AG10803 (cell line): ENCODE measurements at regions not wholly inside any gene's neighbourhood (a gene's known extent, or its start where the extent isn't known, plus 50 kb on each side); places are given as distances from the start of the nearest gene placed in this dataset.

Source experiments
- DNase-seq: peaks from one replicate; pipeline ENCODE4 v3.0.0; 2010; ENCODE audit warnings: low read depth
- H3K4me3 ChIP-seq: 2 replicates; pipeline ENCODE4 v1.5.1; 2011; ENCODE audit warnings: mild to moderate bottlenecking, low read length, control low read depth
- TF ChIP-seq, protein P1 (sequence below): conservative IDR thresholded peaks from 2 replicates; pipeline ENCODE4 v1.5.1; 2011; ENCODE audit warnings: mild to moderate bottlenecking, low read length, control low read depth, inconsistent platforms

DNA sequence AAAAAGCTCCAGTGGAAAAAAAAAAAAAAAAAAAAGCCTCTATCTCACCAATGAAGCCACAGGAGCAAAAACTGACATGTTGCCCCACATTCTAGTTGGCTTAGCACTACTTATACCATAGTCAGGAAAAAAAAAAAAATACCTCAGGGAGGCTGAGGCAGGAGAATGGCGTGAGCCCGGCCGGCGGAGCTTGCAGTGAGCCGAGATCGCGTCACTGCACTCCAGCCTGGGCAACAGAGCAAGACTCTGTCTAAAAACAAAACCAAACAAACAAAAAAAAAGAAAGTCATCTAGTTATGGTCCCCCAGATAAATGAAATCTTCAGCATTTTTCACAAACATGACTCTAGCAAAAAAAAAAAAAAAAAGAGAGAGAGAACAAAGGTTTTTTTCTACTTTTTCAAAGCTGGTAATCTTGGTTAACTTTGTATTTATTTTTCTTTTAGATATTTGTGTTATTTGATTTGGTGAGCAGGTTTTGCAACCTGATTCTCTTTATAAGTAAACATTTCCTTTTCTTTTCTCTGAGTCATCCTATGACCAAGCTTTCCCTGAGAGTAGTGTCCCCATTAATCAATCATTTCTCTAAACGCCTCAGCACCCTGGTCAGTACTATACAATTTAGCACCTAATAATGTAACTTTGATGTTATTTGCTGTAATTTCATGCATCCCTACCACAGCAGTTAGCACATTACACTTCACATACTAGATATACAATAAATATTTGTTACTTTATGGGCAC lies 273.7 kb upstream of the PIK3C3 start:
- no peak overlapping the region for H3K4me3 ChIP-seq
- TF ChIP-seq, protein P1, sequence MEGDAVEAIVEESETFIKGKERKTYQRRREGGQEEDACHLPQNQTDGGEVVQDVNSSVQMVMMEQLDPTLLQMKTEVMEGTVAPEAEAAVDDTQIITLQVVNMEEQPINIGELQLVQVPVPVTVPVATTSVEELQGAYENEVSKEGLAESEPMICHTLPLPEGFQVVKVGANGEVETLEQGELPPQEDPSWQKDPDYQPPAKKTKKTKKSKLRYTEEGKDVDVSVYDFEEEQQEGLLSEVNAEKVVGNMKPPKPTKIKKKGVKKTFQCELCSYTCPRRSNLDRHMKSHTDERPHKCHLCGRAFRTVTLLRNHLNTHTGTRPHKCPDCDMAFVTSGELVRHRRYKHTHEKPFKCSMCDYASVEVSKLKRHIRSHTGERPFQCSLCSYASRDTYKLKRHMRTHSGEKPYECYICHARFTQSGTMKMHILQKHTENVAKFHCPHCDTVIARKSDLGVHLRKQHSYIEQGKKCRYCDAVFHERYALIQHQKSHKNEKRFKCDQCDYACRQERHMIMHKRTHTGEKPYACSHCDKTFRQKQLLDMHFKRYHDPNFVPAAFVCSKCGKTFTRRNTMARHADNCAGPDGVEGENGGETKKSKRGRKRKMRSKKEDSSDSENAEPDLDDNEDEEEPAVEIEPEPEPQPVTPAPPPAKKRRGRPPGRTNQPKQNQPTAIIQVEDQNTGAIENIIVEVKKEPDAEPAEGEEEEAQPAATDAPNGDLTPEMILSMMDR: no peak
- DNase-seq: no peak

DNA sequence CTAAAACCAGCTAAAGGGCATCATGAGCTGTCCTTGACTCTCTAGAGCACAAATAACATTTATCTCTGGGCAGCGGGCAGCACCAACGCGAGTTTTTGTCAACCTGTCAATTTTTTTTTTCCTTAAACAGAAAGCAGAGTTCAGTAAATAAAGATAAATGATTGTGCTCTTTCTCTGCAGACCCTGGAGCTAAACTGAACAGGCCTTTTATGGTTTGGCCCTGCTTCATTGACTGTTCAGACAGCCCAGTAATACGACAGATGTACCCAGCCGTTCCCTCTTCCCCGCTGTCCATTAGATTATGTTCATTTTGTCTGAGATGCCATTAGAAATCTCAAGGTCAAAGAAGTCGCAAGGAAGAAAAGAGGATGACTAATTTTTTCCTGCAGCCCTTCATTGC lies 280.5 kb upstream of the PIK3C3 start:
- DNase-seq: no peak
- TF ChIP-seq, protein P1: no peak
- H3K4me3 ChIP-seq: no peak overlapping the region

DNA sequence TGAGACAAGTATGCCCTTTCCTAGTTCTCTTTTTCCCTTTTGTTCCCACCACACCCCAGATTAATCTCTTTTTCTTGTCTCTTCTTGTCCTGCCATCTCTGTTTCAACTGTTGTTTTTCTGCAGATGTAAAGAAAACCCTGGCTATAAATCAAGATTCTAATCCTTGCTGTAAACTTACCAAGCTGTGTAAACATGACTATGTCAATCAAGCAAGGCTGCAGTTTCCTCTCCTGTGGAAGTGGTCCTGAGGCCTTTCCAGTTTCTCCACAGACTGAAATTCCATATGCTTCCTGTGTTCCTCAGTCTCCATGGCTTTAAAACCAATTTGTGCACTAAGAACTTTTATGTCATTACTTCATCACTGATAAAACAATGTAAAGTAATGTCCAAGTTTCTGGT lies 288.8 kb upstream of the PIK3C3 start:
- TF ChIP-seq, protein P1: no peak
- H3K4me3 ChIP-seq: no peak overlapping the region
- no peak for DNase-seq

DNA sequence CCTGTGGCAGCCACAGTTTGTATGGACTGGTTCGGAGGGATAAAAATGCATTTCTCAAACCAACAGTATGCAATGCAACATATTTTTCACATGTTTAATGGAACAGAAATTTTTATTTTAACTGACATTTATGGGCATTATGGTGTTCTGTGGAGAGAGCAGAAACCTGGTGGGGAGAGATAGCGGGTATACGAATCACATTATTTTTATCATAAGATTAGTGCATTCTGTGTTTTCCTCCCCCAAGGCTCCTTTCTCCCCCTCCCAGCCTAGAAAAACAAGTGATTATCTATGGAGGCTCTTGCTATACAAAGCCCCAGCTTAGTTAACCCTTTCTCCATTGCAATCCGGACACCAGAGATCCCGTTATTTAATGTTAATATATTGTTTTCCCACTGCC lies 289.8 kb upstream of the PIK3C3 start:
- TF ChIP-seq, protein P1: no peak

DNA sequence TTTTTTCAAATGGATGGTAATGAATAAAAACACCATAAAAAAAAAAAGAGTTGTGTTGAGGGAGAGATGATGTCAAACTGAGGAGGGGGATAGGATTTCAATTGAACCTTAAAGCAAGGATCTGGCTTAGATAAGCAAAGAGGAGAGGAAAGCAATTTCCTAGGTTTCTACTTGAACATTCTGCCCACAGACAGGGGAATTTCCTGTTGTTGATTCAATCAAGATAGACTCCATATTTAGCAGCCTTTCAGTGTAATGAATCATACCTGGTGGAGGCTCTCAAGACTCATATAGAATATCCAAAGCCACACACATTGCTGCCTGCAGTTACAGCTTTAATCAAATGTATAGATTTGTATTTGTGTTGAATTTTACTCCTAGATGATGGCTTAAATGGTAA lies 294.4 kb upstream of the PIK3C3 start:
- no peak overlapping the region for H3K4me3 ChIP-seq
- TF ChIP-seq, protein P1: no peak
- no peak for DNase-seq

More for the DNA sequence above, 289.8 kb upstream of the PIK3C3 start:
- no peak for DNase-seq
- H3K4me3 ChIP-seq: no peak overlapping the region

DNA sequence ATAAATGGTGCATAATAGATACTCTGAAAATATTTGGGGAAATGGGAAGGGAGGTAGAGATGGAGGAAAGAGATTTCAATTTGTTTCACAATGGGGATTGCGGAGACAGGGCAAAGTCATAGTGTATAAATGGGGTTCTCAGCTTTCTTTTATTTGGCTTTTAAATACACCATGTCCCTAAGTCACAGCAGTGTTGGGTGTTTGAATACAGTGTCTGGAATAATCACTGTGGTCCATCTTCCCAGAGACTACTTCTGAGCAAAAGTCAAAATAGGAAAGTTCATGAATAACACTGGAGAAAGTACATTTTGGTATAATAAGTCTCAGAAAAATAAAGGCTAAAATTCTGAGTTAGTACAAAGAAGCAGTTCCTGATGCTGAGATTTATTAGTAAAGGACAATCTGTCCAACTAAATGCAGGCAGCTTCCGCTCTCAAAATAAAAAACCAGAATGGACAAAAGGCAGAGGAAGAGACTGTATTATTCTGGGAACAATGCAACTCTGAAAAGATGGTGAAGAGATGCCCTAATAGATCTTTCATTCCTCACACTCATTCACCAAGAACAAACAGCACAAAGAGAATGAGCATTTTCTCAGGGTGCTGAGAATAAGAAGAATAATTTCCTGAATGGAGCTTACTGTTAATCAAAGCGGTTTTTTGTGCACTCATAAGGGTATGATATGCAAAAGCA lies 295.4 kb upstream of the PIK3C3 start:
- no peak overlapping the region for H3K4me3 ChIP-seq
- DNase-seq: no peak
- TF ChIP-seq, protein P1: no peak

DNA sequence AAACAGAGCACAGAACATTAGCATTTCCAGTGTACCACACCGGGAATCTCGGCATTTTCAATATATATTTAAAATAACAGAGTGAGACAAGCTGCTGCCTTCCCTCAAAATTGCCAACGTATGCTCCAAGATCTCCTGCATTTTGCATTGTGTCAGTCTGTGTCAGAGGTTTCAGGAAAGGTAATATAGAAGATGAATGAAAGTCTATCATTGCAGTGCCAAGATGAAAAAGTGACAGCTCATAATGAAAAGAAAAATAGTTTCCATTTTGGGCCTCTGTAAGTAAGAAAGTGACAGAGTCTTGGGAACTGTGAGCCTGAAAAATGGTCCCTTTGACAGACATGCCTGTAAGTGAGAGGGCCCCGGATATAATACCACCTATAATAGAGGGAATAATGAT lies 297.8 kb upstream of the PIK3C3 start:
- TF ChIP-seq, protein P1: no peak
- no peak overlapping the region for H3K4me3 ChIP-seq
- no peak for DNase-seq
